Gastroesophageal sphincter (tissue), 4 donors: ENCODE measurements at regions not wholly inside any gene's neighbourhood (a gene's known extent, or its start where the extent isn't known, plus 50 kb on each side); places are given as distances from the start of the nearest gene placed in this dataset.

Experiments used
- ATAC-seq: fragments of 150-250 bp; one replicate; pipeline ENCODE4 v1.9.1; 2016; ENCODE audit warnings: mild to moderate bottlenecking, moderate library complexity
- H3K27ac ChIP-seq, 4 donors: fragments of 200-600 bp; sonication (generic) in 3 of 4; 1 replicate in 3 of 4; 2 replicates in 1 of 4; pipeline ENCODE4 v1.5.1; 2016 to 2019
- H3K27me3 ChIP-seq: fragments of 200-600 bp; sonication (generic); one replicate; pipeline ENCODE4 v1.5.1; 2019
- H3K36me3 ChIP-seq, 2 donors: fragments of 200-600 bp; sonication (generic); one replicate each; pipeline ENCODE4 v1.5.1; 2019; ENCODE audit warnings: control low read depth in 1 of 2
- H3K4me1 ChIP-seq, 3 donors: fragments of 200-600 bp; sonication (generic); 1 replicate in 2 of 3; 2 replicates in 1 of 3; pipeline ENCODE4 v1.5.1; 2016 to 2019; ENCODE audit warnings: control low read depth in 2 of 3
- H3K4me3 ChIP-seq, 2 donors: fragments of 200-600 bp; sonication (generic); one replicate each; pipeline ENCODE4 v1.5.1; 2019; ENCODE audit warnings: mild to moderate bottlenecking in 1 of 2, moderate library complexity in 1 of 2
- H3K9me3 ChIP-seq, 3 donors: fragments of 200-600 bp; sonication (generic); one replicate each; pipeline ENCODE4 v1.5.1; 2017 to 2019; ENCODE audit warnings: control low read depth in 2 of 3
- CTCF ChIP-seq, 4 experiments: fragments of 200-600 bp in 2 of 4; fragments of 450-650 bp in 2 of 4; sonication (generic) in 1 of 4; IDR thresholded peaks; one replicate each; pipeline ENCODE4 v1.5.1; 2017 to 2019; ENCODE audit warnings: antibody characterized with exemption in 4 of 4, mild to moderate bottlenecking in 2 of 4, moderate library complexity in 2 of 4
- EP300 ChIP-seq: sonication (generic); formaldehyde crosslinking; IDR thresholded peaks from one replicate; pipeline ENCODE4 v1.6.1; 2017; ENCODE audit warnings: antibody characterized with exemption, mild to moderate bottlenecking
- POLR2A ChIP-seq, 2 donors: fragments of 450-650 bp; IDR thresholded peaks; one replicate each; pipeline ENCODE4 v1.6.1; 2017; ENCODE audit warnings: antibody characterized with exemption in 2 of 2, mild to moderate bottlenecking in 2 of 2, moderate library complexity in 1 of 2
- POLR2AphosphoS5 ChIP-seq: sonication (generic); formaldehyde crosslinking; IDR thresholded peaks from one replicate; pipeline ENCODE4 v1.6.1; 2017; ENCODE audit warnings: antibody characterized with exemption
- WGBS, 2 donors: methylation state at CpG; one replicate each; pipeline ENCODE4 v1.1.5; 2018; ENCODE audit warnings: low coverage in 1 of 2; 5-methylcytosine and 5-hydroxymethylcytosine counted together

GRCh38 chr4:11704186-11704830 lies 275.6 kb upstream of the HS3ST1 start:
- 48 to 100% methylated on average over 1 of the region's 1 CpG for WGBS, 2 donors
- no peak for TF ChIP-seq CTCF (IDR thresholded peaks at IDR 0.05)
- no peak for TF ChIP-seq POLR2AphosphoS5
- no peak for TF ChIP-seq EP300
- TF ChIP-seq POLR2A (IDR thresholded peaks at IDR 0.05), result no peak
- H3K36me3 ChIP-seq, result no peaks in the 10 kb centered on the region

GRCh38 chr4:11702886-11703557 lies 274.3 kb upstream of the HS3ST1 start:
- no peak for ATAC-seq
- Histone ChIP-seq H3K27me3 (no peaks in the 10 kb centered on the region), H3K4me3 (no peak overlapping the region), H3K36me3 (no peaks in the 10 kb centered on the region), H3K9me3 (no peaks in the 10 kb centered on the region), H3K4me1 (no peaks in the 10 kb centered on the region), H3K27ac (no peak overlapping the region)
- WGBS, 2 donors, result 53 to 59% methylated on average over 3 of the region's 3 CpGs
- TF ChIP-seq CTCF (IDR thresholded peaks at IDR 0.05) (no peak), POLR2A (IDR thresholded peaks at IDR 0.05) (no peak), POLR2AphosphoS5 (no peak), EP300 (no peak)

More at GRCh38 chr4:11704186-11704830, 275.6 kb upstream of the HS3ST1 start:
- ATAC-seq, result no peak
- Histone ChIP-seq H3K4me1 (no peaks in the 10 kb centered on the region), H3K27me3 (no peaks in the 10 kb centered on the region), H3K9me3 (no peaks in the 10 kb centered on the region), H3K27ac (no peak overlapping the region), H3K4me3 (no peak overlapping the region)

- ATAC-seq, result no peak
- Histone ChIP-seq H3K36me3 (no peaks in the 10 kb centered on the region), H3K4me3 (no peak overlapping the region), H3K27me3 (no peaks in the 10 kb centered on the region), H3K4me1 (no peaks in the 10 kb centered on the region), H3K27ac (no peak overlapping the region), H3K9me3 (no peaks in the 10 kb centered on the region)
- 74 to 83% methylated on average over 8 to 9 of the region's 14 CpGs for WGBS, 2 donors
- TF ChIP-seq POLR2A (IDR thresholded peaks at IDR 0.05) (no peak), POLR2AphosphoS5 (no peak), EP300 (no peak), CTCF (IDR thresholded peaks at IDR 0.05) (no peak)
Measured at GRCh38 chr4:11701966-11702725, 273.5 kb upstream of the HS3ST1 start.

- H3K27me3 ChIP-seq, result no peaks in the 10 kb centered on the region
- H3K4me3 ChIP-seq, result no peak overlapping the region
- no peak for TF ChIP-seq POLR2A (IDR thresholded peaks at IDR 0.05)
- no peak for TF ChIP-seq CTCF (IDR thresholded peaks at IDR 0.05)
- TF ChIP-seq EP300, result no peak
- no peak for TF ChIP-seq POLR2AphosphoS5
- no peak overlapping the region for H3K27ac ChIP-seq
- H3K4me1 ChIP-seq, result no peaks in the 10 kb centered on the region
- WGBS, 2 donors, result 57 to 89% methylated on average over 3 of the region's 3 CpGs
- H3K36me3 ChIP-seq, result no peaks in the 10 kb centered on the region
- no peak for ATAC-seq
- no peaks in the 10 kb centered on the region for H3K9me3 ChIP-seq
Measured at GRCh38 chr4:11700751-11701226, 272.1 kb upstream of the HS3ST1 start.
